Suprapubic skin (tissue), 3 donors: ENCODE measurements at regions not wholly inside any gene's neighbourhood (a gene's known extent, or its start where the extent isn't known, plus 50 kb on each side); places are given as distances from the start of the nearest gene placed in this dataset.
"Not testable (repeated sequence)": the region's sequence is repeated elsewhere in the genome, so short reads cannot be mapped to it uniquely, and the experiment has no call there.

Experiments used
- CTCF ChIP-seq, 2 donors: fragments of 200-600 bp in 1 of 2; fragments of 450-650 bp in 1 of 2; sonication (generic) in 1 of 2; IDR thresholded peaks; one replicate each; pipeline ENCODE4 v1.5.1; 2016 to 2019; ENCODE audit warnings: antibody characterized with exemption in 2 of 2, mild to moderate bottlenecking in 1 of 2, moderate library complexity in 1 of 2
- POLR2AphosphoS5 ChIP-seq, 3 donors: sonication (generic); formaldehyde crosslinking; IDR thresholded peaks; one replicate each; pipeline ENCODE4 v1.6.1; 2017; ENCODE audit warnings: antibody characterized with exemption in 3 of 3

- TF ChIP-seq CTCF, POLR2AphosphoS5 (IDR thresholded peaks at IDR 0.05): not testable (repeated sequence)
Measured at GRCh38 chr5:105602406-105602805, 2039.8 kb upstream of the NUDT12 start.
